SK-N-SH (cell line): ENCODE measurements at regions not wholly inside any gene's neighbourhood (a gene's known extent, or its start where the extent isn't known, plus 50 kb on each side); places are given as distances from the start of the nearest gene placed in this dataset.

ENCODE experiments used
- MXI1 ChIP-seq: IDR thresholded peaks from 2 replicates; pipeline ENCODE4 v1.6.1; 2012; ENCODE audit warnings: mild to moderate bottlenecking, low read depth, low read length, improper control_type of control experiment
- NFIC ChIP-seq: IDR thresholded peaks from 2 replicates; pipeline ENCODE4 v1.4.0; 2012; ENCODE audit warnings: borderline replicate concordance
- TF ChIP-seq, protein P1 (sequence below): fragments of 200-600 bp; sonication (generic); IDR thresholded peaks from 2 replicates; pipeline ENCODE4 v1.6.1; 2017; ENCODE audit warnings: antibody characterized with exemption, mild to moderate bottlenecking, moderate library complexity

DNA sequence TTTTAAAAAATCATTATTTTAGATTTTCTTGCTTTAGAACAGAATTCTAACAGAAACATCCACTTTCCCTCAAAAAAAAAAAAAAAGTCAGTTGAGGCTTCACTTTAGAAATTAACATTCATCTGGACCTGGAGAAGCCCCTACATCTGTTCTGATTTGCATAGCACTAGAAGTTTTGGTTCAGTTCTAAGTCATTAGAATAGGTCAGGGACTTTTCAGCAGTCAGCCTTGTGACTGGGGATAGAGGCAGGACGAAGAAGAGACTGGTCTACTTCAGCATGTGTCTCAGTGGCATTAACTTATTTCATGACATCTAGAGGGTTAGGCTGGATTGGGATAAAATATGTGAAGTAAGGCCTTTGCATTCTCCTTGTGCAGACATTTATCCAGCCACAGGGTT lies 215.8 kb upstream of the DAB2 start:
- TF ChIP-seq MXI1 (no peak), NFIC (no peak)
- TF ChIP-seq, protein P1, sequence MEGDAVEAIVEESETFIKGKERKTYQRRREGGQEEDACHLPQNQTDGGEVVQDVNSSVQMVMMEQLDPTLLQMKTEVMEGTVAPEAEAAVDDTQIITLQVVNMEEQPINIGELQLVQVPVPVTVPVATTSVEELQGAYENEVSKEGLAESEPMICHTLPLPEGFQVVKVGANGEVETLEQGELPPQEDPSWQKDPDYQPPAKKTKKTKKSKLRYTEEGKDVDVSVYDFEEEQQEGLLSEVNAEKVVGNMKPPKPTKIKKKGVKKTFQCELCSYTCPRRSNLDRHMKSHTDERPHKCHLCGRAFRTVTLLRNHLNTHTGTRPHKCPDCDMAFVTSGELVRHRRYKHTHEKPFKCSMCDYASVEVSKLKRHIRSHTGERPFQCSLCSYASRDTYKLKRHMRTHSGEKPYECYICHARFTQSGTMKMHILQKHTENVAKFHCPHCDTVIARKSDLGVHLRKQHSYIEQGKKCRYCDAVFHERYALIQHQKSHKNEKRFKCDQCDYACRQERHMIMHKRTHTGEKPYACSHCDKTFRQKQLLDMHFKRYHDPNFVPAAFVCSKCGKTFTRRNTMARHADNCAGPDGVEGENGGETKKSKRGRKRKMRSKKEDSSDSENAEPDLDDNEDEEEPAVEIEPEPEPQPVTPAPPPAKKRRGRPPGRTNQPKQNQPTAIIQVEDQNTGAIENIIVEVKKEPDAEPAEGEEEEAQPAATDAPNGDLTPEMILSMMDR: no peak
